Upper lobe of right lung (tissue), 1 donor: ENCODE measurements at regions not wholly inside any gene's neighbourhood (a gene's known extent, or its start where the extent isn't known, plus 50 kb on each side); places are given as distances from the start of the nearest gene placed in this dataset.

ENCODE experiments used
- ATAC-seq: fragments of 200-7000 bp; cut with Tn5 transposase; one replicate; pipeline ENCODE4 v1.9.1; 2020; ENCODE audit warnings: mild to moderate bottlenecking, moderate library complexity
- DNase-seq: peaks from one replicate; pipeline ENCODE4 v3.0.0-alpha.2; 2020
- H3K27ac ChIP-seq: fragments of 200-600 bp; one replicate; pipeline ENCODE4 v1.8.0; 2022
- H3K27me3 ChIP-seq: fragments of 200-600 bp; one replicate; pipeline ENCODE4 v1.8.0; 2022; ENCODE audit warnings: mild to moderate bottlenecking
- H3K36me3 ChIP-seq: fragments of 200-600 bp; one replicate; pipeline ENCODE4 v1.8.0; 2022
- H3K4me1 ChIP-seq: fragments of 200-600 bp; one replicate; pipeline ENCODE4 v1.8.0; 2022
- H3K4me3 ChIP-seq: fragments of 200-600 bp; one replicate; pipeline ENCODE4 v1.8.0; 2022; ENCODE audit warnings: mild to moderate bottlenecking
- H3K9me3 ChIP-seq: fragments of 200-600 bp; one replicate; pipeline ENCODE4 v1.8.0; 2022
- CTCF ChIP-seq: fragments of 200-600 bp; IDR thresholded peaks from one replicate; pipeline ENCODE4 v1.8.0; 2022; ENCODE audit warnings: antibody characterized with exemption
- intact Hi-C: fragments of 100-400 bp; cut with DNase I; formaldehyde crosslinking; loops from one replicate; pipeline ENCODE4 v1.11.0; 2022
- donor health status: DM: no; HTN: yes; CAD: no; lungs with severe emphysema.

- Histone ChIP-seq H3K27ac (no peak overlapping the region), H3K27me3 (no peaks in the 10 kb centered on the region), H3K4me1 (no peaks in the 10 kb centered on the region), H3K4me3 (no peak overlapping the region), H3K9me3 (no peaks in the 10 kb centered on the region), H3K36me3 (no peaks in the 10 kb centered on the region)
- no peak for DNase-seq
- no peak for TF ChIP-seq CTCF
- intact Hi-C loops, result no loop called here
- ATAC-seq, result no peak
These were observed 111.9 kb upstream of the LINC00305 start for GRCh38 chr18:64260810-64261209.

- Histone ChIP-seq H3K4me3 (no peak overlapping the region), H3K9me3 (no peaks in the 10 kb centered on the region), H3K4me1 (no peaks in the 10 kb centered on the region), H3K27me3 (no peaks in the 10 kb centered on the region), H3K27ac (no peak overlapping the region), H3K36me3 (no peaks in the 10 kb centered on the region)
- intact Hi-C loops, result no loop called here
- ATAC-seq (no peak), DNase-seq (no peak)
- TF ChIP-seq CTCF, result no peak
These were observed 111.0 kb upstream of the LINC00305 start for GRCh38 chr18:64259871-64260270.

- intact Hi-C loops, result no loop called here
- Histone ChIP-seq H3K4me1 (no peaks in the 10 kb centered on the region), H3K4me3 (no peak overlapping the region), H3K27ac (no peak overlapping the region), H3K9me3 (no peaks in the 10 kb centered on the region), H3K27me3 (no peaks in the 10 kb centered on the region), H3K36me3 (no peaks in the 10 kb centered on the region)
- DNase-seq, result no peak
- no peak for TF ChIP-seq CTCF
- ATAC-seq, result no peak
These were observed 109.3 kb upstream of the LINC00305 start for GRCh38 chr18:64258111-64258650.

- intact Hi-C loops, result no loop called here
- H3K27ac ChIP-seq, result no peak overlapping the region
These were observed 105.7 kb upstream of the LINC00305 start for GRCh38 chr18:64254399-64255093.

GRCh38 chr18:64253873-64254272 lies 105.0 kb upstream of the LINC00305 start:
- H3K9me3 ChIP-seq, result no peaks in the 10 kb centered on the region
- no peaks in the 10 kb centered on the region for H3K27me3 ChIP-seq
- no peak overlapping the region for H3K27ac ChIP-seq
- no peak overlapping the region for H3K4me3 ChIP-seq
- ATAC-seq, result no peak
- intact Hi-C loops, result no loop called here
- no peak for TF ChIP-seq CTCF
- no peaks in the 10 kb centered on the region for H3K36me3 ChIP-seq
- no peaks in the 10 kb centered on the region for H3K4me1 ChIP-seq
- DNase-seq, result no peak

More at GRCh38 chr18:64254399-64255093, 105.7 kb upstream of the LINC00305 start:
- no peak for TF ChIP-seq CTCF
- no peak overlapping the region for H3K4me3 ChIP-seq
- no peaks in the 10 kb centered on the region for H3K4me1 ChIP-seq
- no peaks in the 10 kb centered on the region for H3K9me3 ChIP-seq
- ATAC-seq, result no peak
- H3K36me3 ChIP-seq, result no peaks in the 10 kb centered on the region
- DNase-seq, result no peak
- H3K27me3 ChIP-seq, result no peaks in the 10 kb centered on the region

- H3K4me3 ChIP-seq, result no peak overlapping the region
- H3K36me3 ChIP-seq, result no peaks in the 10 kb centered on the region
- no peak for TF ChIP-seq CTCF
- no peaks in the 10 kb centered on the region for H3K9me3 ChIP-seq
- no peaks in the 10 kb centered on the region for H3K4me1 ChIP-seq
- intact Hi-C loops, result no loop called here
- DNase-seq (no peak), ATAC-seq (no peak)
- no peak overlapping the region for H3K27ac ChIP-seq
- H3K27me3 ChIP-seq, result no peaks in the 10 kb centered on the region
These were observed 104.3 kb upstream of the LINC00305 start for GRCh38 chr18:64253222-64253621.
